Fibroblast of mammary gland (primary cell): ENCODE measurements at regions not wholly inside any gene's neighbourhood (a gene's known extent, or its start where the extent isn't known, plus 50 kb on each side); places are given as distances from the start of the nearest gene placed in this dataset.

Experiments used
- DNase-seq: peaks from one replicate; pipeline ENCODE4 v3.0.0-alpha.2; 2010; ENCODE audit warnings: low read depth
- H3K4me3 ChIP-seq: 2 replicates; pipeline ENCODE4 v1.5.1; 2011; ENCODE audit warnings: low read depth, mild to moderate bottlenecking, low read length, moderate library complexity; ENCODE audit not compliant: control insufficient read depth
- TF ChIP-seq, protein P1 (sequence below): conservative IDR thresholded peaks from 2 replicates; pipeline ENCODE4 v1.5.1; 2011; ENCODE audit warnings: low read depth, low read length, inconsistent platforms; ENCODE audit not compliant: control insufficient read depth, insufficient read depth

DNA sequence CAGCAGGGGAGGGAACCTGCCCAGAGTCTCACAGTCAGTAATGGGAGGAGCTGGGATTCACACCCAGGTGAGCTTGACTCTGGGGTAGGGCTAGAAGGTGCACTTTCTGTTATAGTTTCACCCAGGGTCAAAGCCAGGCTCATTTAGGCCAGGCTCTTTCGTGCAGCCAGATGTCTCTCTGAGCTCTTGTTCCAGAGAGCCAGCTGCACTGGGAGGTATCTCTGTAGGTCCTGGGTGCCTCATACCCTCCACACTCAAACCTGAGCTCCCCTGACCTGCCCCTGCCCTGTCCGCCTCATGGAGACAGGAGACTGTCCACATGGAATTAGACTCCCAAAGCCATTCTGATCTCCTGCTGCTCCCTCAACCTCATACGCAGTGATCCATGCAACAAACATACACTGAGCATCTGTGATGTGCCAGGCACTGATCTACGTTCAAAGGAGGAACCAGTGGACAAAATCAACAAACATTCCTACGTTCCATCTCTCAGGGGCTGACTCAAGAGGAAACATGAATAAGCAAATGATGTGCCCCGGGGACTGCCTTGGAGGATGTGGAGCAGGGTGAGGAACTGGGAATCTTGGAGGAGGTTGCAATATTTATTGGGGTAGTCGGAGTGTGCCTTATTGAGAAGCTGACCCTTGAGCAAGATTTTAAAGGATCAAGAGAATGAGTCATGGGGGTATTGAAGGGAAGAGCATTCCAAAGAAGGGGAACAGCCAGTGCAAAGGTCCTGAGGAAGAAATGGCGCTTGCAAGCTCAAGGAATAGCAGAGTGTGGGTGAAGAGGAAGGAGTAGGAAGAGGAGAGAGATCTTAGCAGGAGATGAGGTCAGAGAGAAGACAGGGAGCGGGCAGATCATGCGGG is 71.3 kb upstream of the TOX2 start:
- TF ChIP-seq, protein P1, sequence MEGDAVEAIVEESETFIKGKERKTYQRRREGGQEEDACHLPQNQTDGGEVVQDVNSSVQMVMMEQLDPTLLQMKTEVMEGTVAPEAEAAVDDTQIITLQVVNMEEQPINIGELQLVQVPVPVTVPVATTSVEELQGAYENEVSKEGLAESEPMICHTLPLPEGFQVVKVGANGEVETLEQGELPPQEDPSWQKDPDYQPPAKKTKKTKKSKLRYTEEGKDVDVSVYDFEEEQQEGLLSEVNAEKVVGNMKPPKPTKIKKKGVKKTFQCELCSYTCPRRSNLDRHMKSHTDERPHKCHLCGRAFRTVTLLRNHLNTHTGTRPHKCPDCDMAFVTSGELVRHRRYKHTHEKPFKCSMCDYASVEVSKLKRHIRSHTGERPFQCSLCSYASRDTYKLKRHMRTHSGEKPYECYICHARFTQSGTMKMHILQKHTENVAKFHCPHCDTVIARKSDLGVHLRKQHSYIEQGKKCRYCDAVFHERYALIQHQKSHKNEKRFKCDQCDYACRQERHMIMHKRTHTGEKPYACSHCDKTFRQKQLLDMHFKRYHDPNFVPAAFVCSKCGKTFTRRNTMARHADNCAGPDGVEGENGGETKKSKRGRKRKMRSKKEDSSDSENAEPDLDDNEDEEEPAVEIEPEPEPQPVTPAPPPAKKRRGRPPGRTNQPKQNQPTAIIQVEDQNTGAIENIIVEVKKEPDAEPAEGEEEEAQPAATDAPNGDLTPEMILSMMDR = no peak
- peak; percentile 98 for DNase-seq
- no peak overlapping the region for H3K4me3 ChIP-seq

DNA sequence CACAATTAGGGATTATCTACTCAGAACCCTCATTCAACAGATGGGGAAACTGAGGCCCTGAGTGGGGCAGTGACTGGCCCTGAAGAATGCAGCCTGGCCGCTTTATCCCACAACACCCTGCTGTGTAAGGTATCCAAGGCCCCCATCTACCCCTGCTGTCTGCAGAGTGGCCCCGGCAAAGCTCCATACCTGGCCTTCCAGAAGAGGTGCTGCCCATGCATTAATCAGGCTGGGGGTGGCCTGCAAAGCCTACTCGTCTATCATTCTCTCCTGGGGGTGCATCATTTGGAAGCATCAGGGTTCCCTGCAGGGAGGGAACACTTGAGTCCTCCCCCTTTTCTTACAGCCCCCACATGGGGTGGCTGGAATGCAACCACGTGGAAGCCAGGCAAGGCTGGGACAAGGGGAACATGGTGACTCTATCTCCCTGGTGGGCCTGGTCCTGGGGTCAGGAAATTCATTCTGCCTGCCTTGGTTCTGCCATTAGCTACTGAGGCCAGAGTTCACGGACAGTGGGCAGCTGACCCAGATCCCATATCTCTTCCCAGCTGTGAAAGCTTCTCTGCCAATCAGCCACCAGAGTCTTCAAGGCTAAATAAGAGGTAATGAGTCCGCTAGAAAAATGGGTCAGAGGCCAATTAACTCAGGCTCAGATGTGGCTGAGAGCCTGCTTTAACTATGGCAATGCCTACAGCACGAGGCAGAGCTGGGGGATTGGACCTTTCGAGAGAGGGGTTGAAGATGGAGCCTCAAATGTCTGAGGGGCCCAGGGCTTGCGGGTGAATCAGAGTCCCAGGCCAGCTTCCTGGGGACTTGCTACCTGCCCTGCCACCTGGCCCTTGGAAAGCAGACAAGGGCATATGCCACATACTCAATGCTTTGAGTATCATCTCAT is 72.3 kb upstream of the TOX2 start:
- H3K4me3 ChIP-seq = no peak overlapping the region
- TF ChIP-seq, protein P1 = no peak
- peak; percentile 14 for DNase-seq

DNA sequence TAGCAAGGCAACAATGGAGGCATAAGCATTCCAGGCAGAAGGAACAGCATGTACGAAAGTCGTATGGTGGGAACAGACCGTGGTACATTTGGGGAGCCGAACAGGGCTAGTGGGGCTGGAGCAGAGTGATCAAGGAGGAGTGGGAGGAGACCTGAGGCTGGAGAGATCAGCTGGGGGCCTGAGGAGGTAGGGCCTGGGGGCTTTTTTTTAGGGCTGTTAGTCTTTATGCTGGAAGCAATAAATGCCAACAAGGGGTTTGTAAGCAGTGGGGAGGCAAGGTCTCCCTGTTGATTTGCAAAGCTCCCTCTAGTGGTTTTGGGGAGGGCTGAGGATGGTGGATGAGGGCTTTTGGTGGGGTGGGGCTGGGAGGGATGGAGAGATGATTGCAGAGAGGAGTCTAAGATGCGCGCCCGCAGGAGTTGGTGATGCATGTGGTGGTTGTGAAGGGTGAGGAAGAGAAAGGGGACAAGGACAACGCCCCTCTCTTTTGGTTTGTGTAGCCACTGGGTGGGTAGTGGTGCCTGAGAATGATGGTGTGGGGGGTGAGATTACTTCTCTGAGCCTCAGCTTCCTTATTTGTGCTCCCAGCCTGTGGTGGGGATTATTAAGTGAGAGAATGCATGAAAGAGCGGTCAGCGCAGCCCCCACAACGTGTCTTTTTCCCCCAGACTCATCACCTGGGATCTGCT is 74.1 kb upstream of the TOX2 start:
- no peak overlapping the region for H3K4me3 ChIP-seq
- DNase-seq = peak; percentile 40
- TF ChIP-seq, protein P1 = peak; percentile 48

DNA sequence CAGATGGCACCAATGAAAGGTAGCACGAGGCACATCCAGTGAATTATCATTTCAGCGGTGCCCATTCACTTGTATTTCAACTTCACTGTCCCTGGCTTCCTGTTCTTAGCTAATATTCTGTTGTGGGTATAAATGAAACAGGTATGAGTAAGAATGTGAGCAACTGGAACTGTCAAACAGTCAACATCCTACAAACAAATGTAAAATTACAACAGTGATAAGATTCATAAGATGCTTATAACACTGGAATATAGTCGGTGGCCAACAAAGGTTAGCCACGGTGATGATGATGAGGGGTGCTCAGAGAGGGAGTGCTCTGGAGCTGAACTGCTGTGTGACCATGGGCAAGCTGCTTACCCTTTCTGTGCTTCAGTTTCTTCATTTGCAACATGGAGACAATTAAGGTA is 74.9 kb upstream of the TOX2 start:
- H3K4me3 ChIP-seq = no peak overlapping the region
- DNase-seq = no peak
- TF ChIP-seq, protein P1 = no peak

DNA sequence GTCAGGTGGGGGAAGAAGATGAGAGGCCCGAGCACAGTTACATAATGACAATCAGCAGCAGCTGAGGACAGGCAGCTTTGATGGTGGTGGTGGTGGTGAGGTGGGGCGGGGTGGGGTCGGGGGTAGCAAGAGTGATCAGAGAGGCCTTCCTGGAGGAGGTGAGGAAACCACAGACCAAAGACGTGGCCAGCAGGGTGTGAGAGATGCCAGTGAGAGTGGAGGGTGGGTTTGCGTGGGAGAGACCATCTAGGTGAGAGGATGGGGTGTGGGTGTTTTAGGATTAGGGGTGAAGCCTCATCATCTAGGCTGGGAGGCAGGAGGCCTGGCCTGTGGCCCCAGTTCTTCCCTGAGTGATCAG is 76.0 kb upstream of the TOX2 start:
- no peak for DNase-seq
- TF ChIP-seq, protein P1 = no peak
- H3K4me3 ChIP-seq = no peak overlapping the region
